HepG2 (cell line): ENCODE measurements at regions not wholly inside any gene's neighbourhood (a gene's known extent, or its start where the extent isn't known, plus 50 kb on each side); places are given as distances from the start of the nearest gene placed in this dataset.

Experiments
- ATAC-seq: fragments of 200-7000 bp; cut with Tn5 transposase; 3 replicates; pipeline ENCODE4 v1.9.1; 2020; ENCODE audit warnings: mild to moderate bottlenecking, moderate library complexity
- BruUV-seq: library from RNA; stranded (reverse); fragments of 400-500 nt; replicated peaks from 2 replicates; lab custom pipeline; 2021; lab: Mats Ljungman, UMichigan
- CTCF ChIA-PET: fragments of 300-600 bp; formaldehyde crosslinking; extraction: SDS; loops from one replicate; lab custom pipeline; 2021; ENCODE audit warnings: low total read pairs, inconsistent platforms, low intra/inter-chr PET ratio; lab: Yijun Ruan, JAX
- POLR2A ChIA-PET: fragments of 350-600 bp; sonication (Branson Sonifier 250); formaldehyde crosslinking; loops from one replicate; lab custom pipeline; 2020; ENCODE audit warnings: antibody characterized with exemption, inconsistent platforms; lab: Yijun Ruan, JAX
- DNase-seq: peaks from one replicate; pipeline ENCODE4 v3.0.0-alpha.2; 2015; ENCODE audit warnings: low spot score
- FAIRE-seq: peaks from 3 replicates; lab custom pipeline; 2011; peaks lifted over from hg19 to GRCh38; lab: Jason Lieb, UNC
- H2AFZ ChIP-seq: one replicate; pipeline ENCODE4 v1.6.1; 2011; ENCODE audit warnings: low read length, inconsistent platforms
- H3K27ac ChIP-seq: fragments of 300-600 bp; 3 replicates; pipeline ENCODE4 v1.8.0; 2011; ENCODE audit warnings: mixed run types, mild to moderate bottlenecking, mixed read lengths, low read length, inconsistent platforms; ENCODE audit not compliant: insufficient read depth; ENCODE audit errors: extremely low read length
- H3K27me3 ChIP-seq, 2 experiments: fragments of 200-600 bp in 1 of 2; 2 replicates in 1 of 2; 3 replicates in 1 of 2; pipeline versions ENCODE4 v1.6.0 to v1.8.0; 2011; ENCODE audit warnings: low read length in 2 of 2, mild to moderate bottlenecking in 2 of 2, moderate library complexity in 2 of 2, inconsistent platforms in 1 of 2; ENCODE audit not compliant: insufficient read depth in 2 of 2, control insufficient read depth in 1 of 2
- H3K36me3 ChIP-seq, 2 experiments: fragments of 200-600 bp in 1 of 2; replicated peaks in 1 of 2; 2 replicates in 1 of 2; 3 replicates in 1 of 2; pipeline versions ENCODE4 v1.5.1 to v1.8.0; 2011; ENCODE audit warnings: low read length in 2 of 2, inconsistent platforms in 1 of 2; ENCODE audit not compliant: insufficient read depth in 2 of 2, control insufficient read depth in 1 of 2
- H3K4me1 ChIP-seq: 2 replicates; pipeline ENCODE4 v1.5.1; 2012; ENCODE audit warnings: low read length, inconsistent platforms; ENCODE audit not compliant: insufficient read depth
- H3K4me2 ChIP-seq: 2 replicates; pipeline ENCODE4 v1.6.0; 2011; ENCODE audit warnings: low read depth, low read length, inconsistent platforms
- H3K4me3 ChIP-seq, 3 experiments: fragments of 200-600 bp in 1 of 3; sonication (generic), shearing (Covaris generic) in 1 of 3; replicated peaks in 1 of 3; 2 replicates each; pipeline ENCODE4 v1.5.1; 2011 to 2016; ENCODE audit warnings: low read length in 3 of 3, inconsistent platforms in 2 of 3, low read depth in 2 of 3, mild to moderate bottlenecking in 2 of 3, control low read depth in 1 of 3, mixed read lengths in 1 of 3; ENCODE audit not compliant: insufficient read depth in 1 of 3
- H3K79me2 ChIP-seq: one replicate; pipeline ENCODE4 v1.6.1; 2011; ENCODE audit warnings: low read length, inconsistent platforms; ENCODE audit not compliant: insufficient read depth
- H3K9ac ChIP-seq: 2 replicates; pipeline ENCODE4 v1.6.0; 2011; ENCODE audit warnings: mild to moderate bottlenecking, low read depth, low read length, inconsistent platforms; ENCODE audit not compliant: insufficient read depth
- H3K9me3 ChIP-seq: 2 replicates; pipeline ENCODE4 v1.5.1; 2012; ENCODE audit warnings: mild to moderate bottlenecking, low read length
- H4K20me1 ChIP-seq: 2 replicates; pipeline ENCODE4 v1.6.0; 2011; ENCODE audit warnings: inconsistent platforms, mild to moderate bottlenecking, low read length, moderate library complexity; ENCODE audit not compliant: insufficient read depth
- ERF ChIP-seq: IDR thresholded peaks from 2 replicates; pipeline ENCODE4 v1.6.1; 2018; ENCODE audit warnings: missing biosample characterization, missing genetic modification reagents
- GATAD2A ChIP-seq: IDR thresholded peaks from 2 replicates; pipeline ENCODE4 v1.6.1; 2016
- HDAC2 ChIP-seq: sonication (generic); formaldehyde crosslinking; IDR thresholded peaks from 2 replicates; pipeline ENCODE4 v1.4.0; 2020; ENCODE audit warnings: missing genetic modification reagents
- NFYB ChIP-seq: sonication (generic); formaldehyde crosslinking; IDR thresholded peaks from 2 replicates; pipeline ENCODE4 v1.4.0; 2020; ENCODE audit warnings: missing genetic modification reagents
- SIN3A ChIP-seq: IDR thresholded peaks from 2 replicates; pipeline ENCODE4 v1.6.1; 2011; ENCODE audit warnings: low read depth, mild to moderate bottlenecking, control low read depth, low read length, borderline replicate concordance
- ZNF331 ChIP-seq: sonication (generic); formaldehyde crosslinking; IDR thresholded peaks from 2 replicates; pipeline ENCODE4 v1.4.0; 2020; ENCODE audit warnings: missing genetic modification reagents
- ZNF335 ChIP-seq: sonication (generic); formaldehyde crosslinking; IDR thresholded peaks from 2 replicates; pipeline ENCODE4 v1.4.0; 2020; ENCODE audit warnings: missing genetic modification reagents
- ZNF34 ChIP-seq: sonication (generic); formaldehyde crosslinking; IDR thresholded peaks from 2 replicates; pipeline ENCODE4 v1.4.0; 2020; ENCODE audit warnings: mild to moderate bottlenecking, missing genetic modification reagents, borderline replicate concordance
- ZNF543 ChIP-seq: sonication (generic); formaldehyde crosslinking; IDR thresholded peaks from 2 replicates; pipeline ENCODE4 v1.4.0; 2020; ENCODE audit warnings: mild to moderate bottlenecking, missing genetic modification reagents
- ZNF737 ChIP-seq: sonication (generic); formaldehyde crosslinking; IDR thresholded peaks from 2 replicates; pipeline ENCODE4 v1.5.0; 2020; ENCODE audit warnings: missing genetic modification reagents, mild to moderate bottlenecking, borderline replicate concordance
- WGBS: methylation state at CpG from one replicate; pipeline ENCODE4 v1.1.6; 2017; ENCODE audit warnings: low lambda C conversion rate; 5-methylcytosine and 5-hydroxymethylcytosine counted together
- in situ Hi-C: cut with HindIII; loops from 2 replicates; pipeline ENCODE4 v1.10.0; 2017; ENCODE audit warnings: low pct_unique_long_range_greater_than_20kb; ENCODE audit not compliant: extremely low pct_ligation_motif_present
- intact Hi-C: fragments of 100-400 bp; cut with micrococcal nuclease; formaldehyde crosslinking; loops from one replicate; pipeline ENCODE4 v1.10.0; 2022; ENCODE audit not compliant: unreplicated experiment
- TF ChIP-seq, protein P1 (sequence below), 2 experiments: IDR thresholded peaks; 2 replicates each; pipeline ENCODE4 v1.6.1; 2011 to 2012; ENCODE audit warnings: low read length in 2 of 2, borderline replicate concordance in 1 of 2, low read depth in 1 of 2, mild to moderate bottlenecking in 1 of 2, moderate library complexity in 1 of 2
- TF ChIP-seq, protein P2 (sequence below): sonication (generic); formaldehyde crosslinking; conservative IDR thresholded peaks from 2 replicates; pipeline ENCODE4 v1.8.1; 2023; ENCODE audit warnings: missing genetic modification reagents

DNA sequence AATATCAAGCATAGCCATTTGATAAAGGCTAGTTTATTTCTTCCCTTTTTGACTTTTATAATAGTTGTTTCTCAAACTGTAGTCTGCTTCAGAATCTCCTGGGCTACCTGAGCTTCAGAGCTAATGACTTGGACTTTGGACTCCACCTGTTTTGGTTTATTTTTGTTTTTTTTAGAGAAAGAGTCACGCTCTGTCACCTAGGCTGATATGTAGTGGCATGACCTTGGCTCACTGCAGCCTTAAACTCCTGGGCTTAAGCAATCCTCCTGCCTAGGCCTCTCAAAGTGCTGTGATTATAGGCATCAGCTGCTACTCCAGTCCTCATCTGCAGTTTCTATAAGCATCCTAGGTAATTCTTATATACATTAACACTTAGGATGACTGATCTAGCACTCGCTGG is 90.5 kb downstream of the DDIT4L start:
- no peak for TF ChIP-seq ZNF34 (CRISPR knock-in tag)
- no peak for TF ChIP-seq SIN3A
- TF ChIP-seq, protein P1, sequence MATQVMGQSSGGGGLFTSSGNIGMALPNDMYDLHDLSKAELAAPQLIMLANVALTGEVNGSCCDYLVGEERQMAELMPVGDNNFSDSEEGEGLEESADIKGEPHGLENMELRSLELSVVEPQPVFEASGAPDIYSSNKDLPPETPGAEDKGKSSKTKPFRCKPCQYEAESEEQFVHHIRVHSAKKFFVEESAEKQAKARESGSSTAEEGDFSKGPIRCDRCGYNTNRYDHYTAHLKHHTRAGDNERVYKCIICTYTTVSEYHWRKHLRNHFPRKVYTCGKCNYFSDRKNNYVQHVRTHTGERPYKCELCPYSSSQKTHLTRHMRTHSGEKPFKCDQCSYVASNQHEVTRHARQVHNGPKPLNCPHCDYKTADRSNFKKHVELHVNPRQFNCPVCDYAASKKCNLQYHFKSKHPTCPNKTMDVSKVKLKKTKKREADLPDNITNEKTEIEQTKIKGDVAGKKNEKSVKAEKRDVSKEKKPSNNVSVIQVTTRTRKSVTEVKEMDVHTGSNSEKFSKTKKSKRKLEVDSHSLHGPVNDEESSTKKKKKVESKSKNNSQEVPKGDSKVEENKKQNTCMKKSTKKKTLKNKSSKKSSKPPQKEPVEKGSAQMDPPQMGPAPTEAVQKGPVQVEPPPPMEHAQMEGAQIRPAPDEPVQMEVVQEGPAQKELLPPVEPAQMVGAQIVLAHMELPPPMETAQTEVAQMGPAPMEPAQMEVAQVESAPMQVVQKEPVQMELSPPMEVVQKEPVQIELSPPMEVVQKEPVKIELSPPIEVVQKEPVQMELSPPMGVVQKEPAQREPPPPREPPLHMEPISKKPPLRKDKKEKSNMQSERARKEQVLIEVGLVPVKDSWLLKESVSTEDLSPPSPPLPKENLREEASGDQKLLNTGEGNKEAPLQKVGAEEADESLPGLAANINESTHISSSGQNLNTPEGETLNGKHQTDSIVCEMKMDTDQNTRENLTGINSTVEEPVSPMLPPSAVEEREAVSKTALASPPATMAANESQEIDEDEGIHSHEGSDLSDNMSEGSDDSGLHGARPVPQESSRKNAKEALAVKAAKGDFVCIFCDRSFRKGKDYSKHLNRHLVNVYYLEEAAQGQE (IDR thresholded peaks at IDR 0.05; ENCODE audit: borderline replicate concordance in 1 of 2, low read depth in 1 of 2, low read length in 2 of 2): no peak
- TF ChIP-seq ZNF737 (CRISPR knock-in tag): no peak
- TF ChIP-seq, all 625 proteins: peak for 0
- ChIA-PET POLR2A (no interaction called here), CTCF (no interaction called here)
- no peak for ATAC-seq
- Histone ChIP-seq H3K27me3 (no peaks in the 10 kb centered on the region; a peak in 2 of 5 replicates), H3K4me1 (peaks cover 21% of the 10 kb centered on the region), H3K9ac (no peak overlapping the region), H3K79me2 (no peaks in the 10 kb centered on the region), H3K36me3 (no peaks in the 10 kb centered on the region), H4K20me1 (no peaks in the 10 kb centered on the region), H3K4me2 (no peak overlapping the region), H3K9me3 (no peaks in the 10 kb centered on the region), H3K4me3 (no peak overlapping the region), H2AFZ (no peak overlapping the region), H3K27ac (no peak overlapping the region)
- no peak for DNase-seq
- BruUV-seq: no TSS peak
- 0% methylated on average over 2 of the region's 2 CpGs for WGBS
- no peak for FAIRE-seq
- intact Hi-C loops (loop anchor here (5.0 kb wide), 1 partner anchor 102 kb away; no protein-coding TSS in a partner anchor), in situ Hi-C loops (no loop called here)

DNA sequence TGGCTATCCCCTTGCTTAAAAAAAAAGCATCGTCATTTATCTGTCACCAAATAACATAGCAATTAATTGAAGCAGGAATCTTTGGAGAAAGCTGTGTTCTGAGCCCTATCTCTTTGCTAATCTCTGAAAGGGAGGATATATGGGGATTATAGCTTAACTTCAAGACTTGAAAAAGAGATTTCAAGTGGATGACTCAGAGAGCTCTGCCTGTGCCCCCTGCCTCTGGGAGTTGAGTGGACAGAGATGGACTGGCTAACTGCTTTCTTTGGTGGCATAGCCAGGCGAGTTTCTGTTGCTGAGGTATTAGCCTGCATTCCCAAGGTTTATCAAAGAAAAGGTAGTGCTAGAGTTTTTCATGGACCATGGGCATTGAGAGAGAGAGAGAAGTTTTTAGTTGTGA is 91.6 kb downstream of the DDIT4L start:
- FAIRE-seq (no peak), DNase-seq (no peak), ATAC-seq (no peak)
- Histone ChIP-seq H2AFZ (no peak overlapping the region), H3K9me3 (no peaks in the 10 kb centered on the region), H3K4me2 (no peak overlapping the region), H3K27ac (no peak overlapping the region), H3K4me1 (peaks cover 21% of the 10 kb centered on the region), H4K20me1 (no peaks in the 10 kb centered on the region), H3K36me3 (no peaks in the 10 kb centered on the region), H3K79me2 (no peaks in the 10 kb centered on the region), H3K4me3 (no peak overlapping the region), H3K27me3 (no peaks in the 10 kb centered on the region; a peak in 2 of 5 replicates), H3K9ac (no peak overlapping the region)
- intact Hi-C loops (loop anchor here (5.0 kb wide), 1 partner anchor 101 kb away; no protein-coding TSS in a partner anchor), in situ Hi-C loops (no loop called here)
- CTCF ChIA-PET: no interaction called here
- no TSS peak for BruUV-seq
- WGBS: 18% methylated on average over 2 of the region's 2 CpGs
- POLR2A ChIA-PET: no interaction called here
- TF ChIP-seq ZNF331 (CRISPR knock-in tag) (no peak), ZNF543 (no peak), NFYB (CRISPR knock-in tag) (no peak), ZNF335 (no peak), ERF (CRISPR knock-in tag) (no peak), GATAD2A (no peak), HDAC2 (CRISPR knock-in tag) (no peak)
- TF ChIP-seq, protein P2, sequence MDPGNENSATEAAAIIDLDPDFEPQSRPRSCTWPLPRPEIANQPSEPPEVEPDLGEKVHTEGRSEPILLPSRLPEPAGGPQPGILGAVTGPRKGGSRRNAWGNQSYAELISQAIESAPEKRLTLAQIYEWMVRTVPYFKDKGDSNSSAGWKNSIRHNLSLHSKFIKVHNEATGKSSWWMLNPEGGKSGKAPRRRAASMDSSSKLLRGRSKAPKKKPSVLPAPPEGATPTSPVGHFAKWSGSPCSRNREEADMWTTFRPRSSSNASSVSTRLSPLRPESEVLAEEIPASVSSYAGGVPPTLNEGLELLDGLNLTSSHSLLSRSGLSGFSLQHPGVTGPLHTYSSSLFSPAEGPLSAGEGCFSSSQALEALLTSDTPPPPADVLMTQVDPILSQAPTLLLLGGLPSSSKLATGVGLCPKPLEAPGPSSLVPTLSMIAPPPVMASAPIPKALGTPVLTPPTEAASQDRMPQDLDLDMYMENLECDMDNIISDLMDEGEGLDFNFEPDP (CRISPR knock-in tag): no peak
- TF ChIP-seq, all 625 proteins: peak for 0
